Pons (tissue), 1 donor: ENCODE measurements at regions not wholly inside any gene's neighbourhood (a gene's known extent, or its start where the extent isn't known, plus 50 kb on each side); places are given as distances from the start of the nearest gene placed in this dataset.
"Not testable (repeated sequence)": the region's sequence is repeated elsewhere in the genome, so short reads cannot be mapped to it uniquely, and the experiment has no call there.

Experiments used
- DNase-seq: peaks from one replicate; pipeline ENCODE4 v3.0.0-alpha.2; 2016; ENCODE audit warnings: low spot score

GRCh38 chr5:57002959-57003485 lies 51.1 kb upstream of the MIER3 start:
- DNase-seq = no peak

GRCh38 chr5:57003566-57003965 lies 51.6 kb upstream of the MIER3 start:
- DNase-seq = not testable (repeated sequence)

DNA sequence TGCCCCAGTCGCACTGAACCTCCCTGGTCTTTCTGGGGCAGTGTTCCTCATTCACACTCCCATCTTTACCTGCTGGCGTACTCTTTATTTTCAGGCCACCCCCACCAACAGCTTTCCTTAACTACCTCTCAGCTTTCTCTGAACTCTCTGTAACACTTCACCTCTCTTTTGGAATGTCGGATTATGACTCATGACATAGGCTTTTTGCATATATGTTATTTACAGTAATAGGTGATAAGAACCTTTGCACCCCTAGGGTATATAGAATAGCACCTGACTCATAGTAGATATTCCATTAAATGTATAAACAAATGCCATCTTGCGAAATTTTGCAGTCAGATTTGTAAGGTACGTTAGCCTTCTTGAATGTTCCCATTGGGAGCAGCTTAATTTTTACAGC lies 52.9 kb upstream of the MIER3 start:
- DNase-seq = no peak

- DNase-seq = no peak
These were observed 55.4 kb upstream of the MIER3 start for GRCh38 chr5:57007344-57007743.

GRCh38 chr5:57009811-57010210 lies 57.9 kb upstream of the MIER3 start:
- DNase-seq = no peak

- no peak for DNase-seq
These were observed 58.9 kb upstream of the MIER3 start for GRCh38 chr5:57010786-57011185.

DNA sequence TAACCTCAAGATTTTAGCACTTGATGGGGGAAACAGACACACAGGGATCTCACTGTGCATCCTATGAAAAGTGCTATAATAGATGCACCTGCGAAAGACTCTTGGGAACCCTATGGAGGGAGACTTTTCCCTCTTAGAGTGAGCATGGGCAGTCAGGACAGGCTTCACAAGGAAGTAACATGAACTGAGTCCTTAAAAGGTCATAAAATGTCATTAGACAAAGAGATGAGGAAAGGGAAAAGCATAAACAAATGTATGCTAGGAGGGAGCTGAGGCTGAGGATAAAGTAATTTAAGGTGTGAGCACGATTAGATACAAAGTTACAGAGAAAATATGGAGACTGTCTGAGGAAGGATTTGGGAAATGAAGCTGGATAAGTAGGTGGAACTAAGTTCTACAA lies 60.6 kb upstream of the MIER3 start:
- no peak for DNase-seq

- no peak for DNase-seq
These were observed 74.0 kb upstream of the MIER3 start for GRCh38 chr5:57025961-57026360.

GRCh38 chr5:57028161-57028560 lies 76.2 kb upstream of the MIER3 start:
- DNase-seq = no peak

DNA sequence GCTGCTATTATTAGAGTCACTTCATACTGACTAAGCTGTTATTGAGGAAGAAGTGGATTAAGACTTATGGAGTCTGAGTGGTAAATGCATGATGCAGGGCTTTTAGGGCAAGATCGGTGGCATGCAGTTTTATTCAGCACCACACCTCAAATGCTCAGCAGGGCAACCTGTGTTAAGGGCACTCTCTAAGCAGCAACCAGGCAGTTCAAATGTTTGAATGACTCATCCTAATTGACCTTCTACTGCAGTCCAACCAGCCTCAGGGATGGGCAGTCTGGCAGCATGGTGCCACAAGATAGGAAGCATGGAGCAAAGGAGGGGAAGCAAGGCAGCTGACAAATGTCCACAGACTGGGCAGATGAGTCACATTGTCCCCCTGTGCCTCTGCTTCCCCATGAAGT lies 80.2 kb upstream of the MIER3 start:
- DNase-seq = peak; percentile 9

GRCh38 chr5:57033103-57033502 lies 81.2 kb upstream of the MIER3 start:
- DNase-seq = no peak

DNA sequence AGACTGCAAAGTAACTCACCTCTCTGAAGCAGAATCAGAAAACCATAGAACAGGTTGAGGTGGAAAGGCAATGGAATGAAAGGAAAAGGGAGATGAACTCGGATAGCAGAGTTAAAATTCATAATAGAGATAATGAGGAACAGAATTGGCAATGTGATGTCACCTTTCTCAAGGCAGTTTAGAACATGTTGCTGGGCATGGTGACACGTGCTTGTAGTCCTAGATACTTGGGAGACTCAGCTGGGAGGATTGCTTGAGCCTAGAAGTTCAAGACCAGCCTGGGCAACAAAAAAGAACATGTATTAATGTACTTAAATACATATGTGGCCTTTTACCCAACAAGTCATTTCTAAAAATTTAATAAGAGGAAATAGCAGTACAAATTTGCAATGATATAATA lies 81.6 kb upstream of the MIER3 start:
- DNase-seq = no peak

DNA sequence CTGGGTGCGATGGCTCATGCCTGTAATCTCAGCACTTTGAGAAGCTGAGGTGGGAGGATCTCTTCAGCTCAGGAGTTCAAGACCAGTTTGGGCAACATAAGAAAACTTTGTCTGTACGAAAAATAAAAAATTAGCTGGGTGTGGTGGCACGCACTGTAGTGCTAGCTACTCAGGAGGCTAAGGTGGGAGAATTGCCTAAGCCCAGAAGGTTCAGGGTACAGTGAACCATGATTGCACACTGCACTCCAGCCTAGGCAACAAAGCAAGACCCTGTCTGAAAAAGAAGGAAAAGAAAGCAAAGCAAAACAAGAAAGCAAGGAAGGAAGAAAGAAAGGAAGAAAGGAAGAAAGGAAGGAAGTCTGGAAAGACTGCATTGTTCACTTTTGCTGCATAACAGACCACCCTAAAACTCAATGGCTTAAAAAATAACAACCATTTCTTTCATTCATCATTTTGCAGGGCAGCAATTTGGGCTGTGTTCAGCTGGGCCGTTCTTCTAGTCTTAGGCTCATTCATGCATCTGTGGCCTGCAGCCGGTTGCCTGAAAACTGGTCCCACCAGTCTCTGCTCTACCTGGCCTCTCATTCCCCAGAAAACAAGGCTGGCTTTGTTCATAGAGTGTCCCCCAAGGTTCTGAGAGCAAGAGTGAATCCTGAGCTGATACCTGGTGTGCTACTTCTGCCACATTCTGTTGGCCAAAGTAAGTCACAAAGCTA lies 82.4 kb upstream of the MIER3 start:
- no peak for DNase-seq

GRCh38 chr5:57035955-57036354 lies 84.0 kb upstream of the MIER3 start:
- no peak for DNase-seq

DNA sequence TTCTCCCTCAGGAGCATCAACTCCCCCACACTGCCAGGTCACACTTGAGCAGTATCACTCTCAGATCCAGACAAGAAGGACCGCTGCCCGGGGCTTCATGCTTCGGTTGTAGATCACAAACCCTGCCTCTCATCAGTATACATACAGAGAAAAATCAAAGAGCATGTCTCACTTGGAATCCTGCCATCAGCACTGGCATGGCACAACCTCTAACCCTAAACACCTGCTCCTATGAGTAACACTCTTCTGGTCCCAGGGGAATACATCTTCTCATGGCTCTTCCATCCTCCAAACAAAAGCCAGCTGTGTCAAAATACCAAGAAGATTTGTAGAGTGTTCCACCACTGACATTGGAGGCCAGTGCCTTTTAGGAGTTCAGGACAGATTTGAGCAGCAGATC lies 84.8 kb upstream of the MIER3 start:
- no peak for DNase-seq

DNA sequence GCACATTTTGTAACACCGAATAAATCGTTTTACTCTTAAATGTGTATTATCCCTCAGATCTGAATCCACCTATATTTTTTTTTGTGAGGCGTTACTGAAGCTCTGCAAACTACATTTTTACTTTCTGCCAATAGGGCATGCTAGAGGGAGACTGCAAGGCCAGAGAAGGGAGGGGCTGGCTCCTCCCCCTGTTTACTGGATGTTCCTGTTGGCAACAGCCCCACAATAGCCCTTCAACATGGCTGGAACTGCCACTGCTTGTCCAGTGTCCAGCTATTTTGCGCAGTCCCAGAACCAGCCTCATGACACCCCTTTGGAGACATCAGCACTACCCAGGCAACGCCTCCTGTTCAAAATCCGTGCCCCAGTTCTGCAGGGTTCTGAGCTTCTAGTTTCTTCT lies 85.4 kb upstream of the MIER3 start:
- DNase-seq = peak; percentile 4

GRCh38 chr5:57041570-57041969 lies 89.6 kb upstream of the MIER3 start:
- no peak for DNase-seq

DNA sequence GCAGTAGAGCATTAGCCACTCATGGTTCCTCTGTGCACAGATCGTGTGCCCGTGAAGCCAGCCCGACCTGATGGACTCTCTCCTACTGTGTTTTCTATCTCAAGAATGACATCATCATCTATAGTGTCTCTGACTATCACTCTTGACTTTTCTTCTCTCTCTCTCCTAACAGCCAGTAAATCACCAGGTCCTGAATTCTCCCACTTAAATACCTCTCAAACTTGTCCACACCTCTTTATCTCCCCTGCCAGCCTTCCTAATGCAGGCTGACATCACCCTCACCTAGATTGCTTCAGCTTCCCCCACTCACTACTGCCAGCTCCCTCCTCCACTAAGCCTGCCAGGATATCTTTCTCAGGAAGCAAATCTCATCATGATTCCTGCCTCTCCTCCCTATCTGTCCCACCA lies 90.6 kb upstream of the MIER3 start:
- DNase-seq = no peak

GRCh38 chr5:57054135-57054534 lies 102.2 kb upstream of the MIER3 start:
- DNase-seq = no peak

- no peak for DNase-seq
These were observed 102.7 kb upstream of the MIER3 start for GRCh38 chr5:57054671-57055070.

DNA sequence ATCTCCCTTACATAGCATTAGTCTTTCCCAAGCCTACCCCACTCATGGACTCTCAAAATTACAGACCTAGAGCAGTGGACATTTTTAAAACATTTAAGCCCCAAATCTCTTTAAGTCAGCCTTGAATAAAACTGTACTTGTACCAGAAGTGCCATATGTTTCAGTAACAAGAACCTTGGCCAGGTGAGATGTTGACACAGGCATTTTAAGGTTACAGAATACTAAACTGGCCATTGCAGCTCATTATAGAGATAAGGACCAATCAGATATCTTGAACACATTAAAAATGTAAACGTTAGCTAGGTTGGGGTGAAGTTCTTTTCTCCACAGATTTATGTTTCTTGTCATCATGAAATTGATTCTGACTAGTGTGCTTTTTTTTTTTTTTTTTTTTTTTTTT lies 103.8 kb upstream of the MIER3 start:
- no peak for DNase-seq

GRCh38 chr5:57063773-57064172 lies 110.1 kb upstream of the GPBP1 start:
- DNase-seq = no peak

DNA sequence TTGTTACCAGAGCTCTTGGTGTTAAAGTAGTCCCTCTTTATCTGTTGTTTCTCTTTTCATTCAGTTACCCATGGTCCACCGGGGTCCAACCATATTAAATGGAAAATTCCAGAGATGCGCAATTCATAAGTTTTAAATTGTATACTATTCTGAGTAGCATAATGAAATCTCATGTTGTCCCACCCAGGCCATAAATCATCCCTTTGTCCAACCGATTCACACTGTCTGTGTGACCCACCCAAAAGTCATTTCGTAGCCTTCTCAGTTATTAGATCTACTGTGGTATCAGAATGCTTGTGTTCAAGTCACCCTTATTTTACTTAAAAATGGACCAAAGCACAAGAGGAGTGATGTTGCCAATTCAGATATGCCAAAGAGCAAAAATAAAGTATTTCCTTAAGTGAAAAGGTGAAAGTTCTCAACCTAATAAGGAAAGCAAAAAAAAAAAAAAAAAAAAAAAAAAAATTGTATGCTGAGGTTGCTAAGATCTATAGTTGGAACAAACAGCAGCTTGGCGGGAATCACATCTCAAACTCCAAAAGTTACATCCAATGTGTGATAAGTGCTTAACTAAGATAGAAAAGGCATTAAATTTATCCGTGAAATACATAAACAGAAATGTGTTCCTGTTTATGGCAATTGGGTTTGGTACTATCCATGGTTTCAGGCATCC lies 106.8 kb upstream of the GPBP1 start:
- DNase-seq = no peak

DNA sequence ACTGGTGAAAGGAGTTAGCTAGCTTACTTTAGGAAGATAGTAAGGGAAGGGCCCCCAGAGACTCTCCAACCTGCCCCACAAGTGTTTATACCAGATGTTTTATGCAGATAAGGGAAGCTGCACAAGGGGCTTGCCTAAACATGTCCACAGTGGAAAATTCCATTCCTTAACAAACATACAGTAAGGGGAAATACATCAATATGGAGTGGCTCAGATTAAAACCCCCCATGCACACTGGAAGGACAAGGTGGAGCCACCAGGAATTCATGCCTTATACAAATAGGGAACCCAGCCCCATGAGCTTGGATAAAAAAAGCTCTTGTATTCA lies 106.3 kb upstream of the GPBP1 start:
- no peak for DNase-seq
